AG09319 (cell line): ENCODE measurements at regions not wholly inside any gene's neighbourhood (a gene's known extent, or its start where the extent isn't known, plus 50 kb on each side); places are given as distances from the start of the nearest gene placed in this dataset.

Source experiments
- DNase-seq: peaks from one replicate; pipeline ENCODE4 v3.0.0-alpha.2; 2010; ENCODE audit warnings: low read depth; ENCODE audit errors: extremely low read depth
- TF ChIP-seq, protein P1 (sequence below): IDR thresholded peaks from 2 replicates; pipeline ENCODE4 v1.5.1; 2011; ENCODE audit warnings: low read depth, mild to moderate bottlenecking, inconsistent platforms, low read length, moderate library complexity

DNA sequence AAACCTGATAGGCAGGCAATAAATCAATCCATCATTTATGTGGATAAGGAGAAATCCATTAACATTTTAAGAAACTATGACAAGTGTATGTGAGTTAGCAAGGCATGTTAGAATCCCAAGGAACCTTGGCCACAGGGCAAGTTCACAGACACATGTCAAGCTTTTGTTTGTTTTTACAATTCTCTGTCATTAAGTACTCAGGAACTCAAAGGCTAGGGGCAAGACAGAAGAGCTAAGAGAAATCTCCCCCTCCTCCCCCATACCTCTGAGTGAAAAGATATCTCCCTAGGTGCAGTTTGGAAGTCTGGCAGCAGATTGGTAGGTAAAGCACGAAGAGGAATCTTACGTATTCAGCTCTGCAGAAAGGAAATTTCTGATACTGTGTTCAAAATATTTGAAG, 348.1 kb downstream of the IRS1 start:
- no peak for DNase-seq
- TF ChIP-seq, protein P1, sequence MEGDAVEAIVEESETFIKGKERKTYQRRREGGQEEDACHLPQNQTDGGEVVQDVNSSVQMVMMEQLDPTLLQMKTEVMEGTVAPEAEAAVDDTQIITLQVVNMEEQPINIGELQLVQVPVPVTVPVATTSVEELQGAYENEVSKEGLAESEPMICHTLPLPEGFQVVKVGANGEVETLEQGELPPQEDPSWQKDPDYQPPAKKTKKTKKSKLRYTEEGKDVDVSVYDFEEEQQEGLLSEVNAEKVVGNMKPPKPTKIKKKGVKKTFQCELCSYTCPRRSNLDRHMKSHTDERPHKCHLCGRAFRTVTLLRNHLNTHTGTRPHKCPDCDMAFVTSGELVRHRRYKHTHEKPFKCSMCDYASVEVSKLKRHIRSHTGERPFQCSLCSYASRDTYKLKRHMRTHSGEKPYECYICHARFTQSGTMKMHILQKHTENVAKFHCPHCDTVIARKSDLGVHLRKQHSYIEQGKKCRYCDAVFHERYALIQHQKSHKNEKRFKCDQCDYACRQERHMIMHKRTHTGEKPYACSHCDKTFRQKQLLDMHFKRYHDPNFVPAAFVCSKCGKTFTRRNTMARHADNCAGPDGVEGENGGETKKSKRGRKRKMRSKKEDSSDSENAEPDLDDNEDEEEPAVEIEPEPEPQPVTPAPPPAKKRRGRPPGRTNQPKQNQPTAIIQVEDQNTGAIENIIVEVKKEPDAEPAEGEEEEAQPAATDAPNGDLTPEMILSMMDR, result no peak

- TF ChIP-seq, protein P1, result no peak
- no peak for DNase-seq
Observed at GRCh38 chr2:226450141-226450540, 349.5 kb downstream of the IRS1 start.

GRCh38 chr2:226447338-226448300, 352.0 kb downstream of the IRS1 start:
- TF ChIP-seq, protein P1, result no peak
- no peak for DNase-seq

DNA sequence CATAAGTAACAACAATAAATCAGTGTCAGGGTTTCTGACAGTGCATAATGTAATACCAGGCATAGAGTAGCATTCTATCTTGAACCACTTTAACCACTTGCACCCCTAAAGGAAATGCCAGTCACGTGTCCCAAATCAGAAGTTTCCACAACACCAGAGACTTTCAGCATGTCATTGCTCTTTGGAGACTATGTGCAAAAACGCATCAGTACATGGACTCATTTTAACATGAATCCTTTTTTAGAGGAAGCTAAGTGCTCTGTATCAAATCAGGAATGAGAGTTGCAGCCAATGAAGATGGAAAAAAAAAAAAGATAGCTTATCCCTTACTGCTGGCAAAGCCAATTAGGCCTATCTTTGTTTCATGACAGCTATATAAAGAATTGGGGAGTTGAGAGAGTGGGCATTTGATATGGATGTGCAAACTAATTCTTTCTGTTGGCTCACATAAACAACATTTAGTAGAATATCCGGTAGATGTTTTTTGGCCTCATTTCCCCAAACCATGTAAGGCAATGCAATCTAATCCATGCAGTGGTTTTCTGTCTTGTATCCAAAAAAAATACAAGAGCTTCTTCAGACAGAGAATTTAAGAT, 353.1 kb downstream of the IRS1 start:
- TF ChIP-seq, protein P1, result no peak
- DNase-seq, result no peak

GRCh38 chr2:226445216-226445861, 354.3 kb downstream of the IRS1 start:
- TF ChIP-seq, protein P1, result no peak
- DNase-seq, result no peak

DNA sequence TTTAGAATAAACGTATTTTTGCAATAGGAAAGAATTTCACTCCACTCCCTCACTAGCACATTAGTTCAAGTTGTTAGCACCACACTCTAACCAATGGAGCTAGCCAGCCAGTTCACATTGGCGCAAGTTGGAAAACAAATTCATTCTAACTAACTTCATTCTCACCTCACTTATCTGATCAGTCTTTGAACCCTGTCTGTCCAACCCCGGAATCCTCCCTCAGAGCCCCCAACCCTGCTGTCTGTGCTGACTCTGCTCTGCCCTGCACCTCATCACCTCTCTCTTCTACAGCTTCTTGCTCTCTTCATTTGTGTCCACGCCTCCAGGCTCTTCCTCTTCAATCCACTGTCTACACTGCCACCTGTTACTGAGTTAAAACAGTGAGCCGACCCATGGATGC, 356.5 kb downstream of the IRS1 start:
- no peak for DNase-seq
- TF ChIP-seq, protein P1, result no peak
